SK-N-SH treated with all-trans-retinoic acid at 6 μM for 48 hours (cell line): ENCODE measurements at regions not wholly inside any gene's neighbourhood (a gene's known extent, or its start where the extent isn't known, plus 50 kb on each side); places are given as distances from the start of the nearest gene placed in this dataset.

Experiments used
- ARNTL ChIP-seq: fragments of 450-650 bp; formaldehyde crosslinking; IDR thresholded peaks from 2 replicates; pipeline ENCODE4 v1.5.0; 2020; ENCODE audit warnings: low read depth, mild to moderate bottlenecking, moderate library complexity, borderline replicate concordance
- GLIS3 ChIP-seq: fragments of 250-450 bp; sonication (Bioruptor Pico); IDR thresholded peaks from 2 replicates; pipeline ENCODE4 v1.5.0; 2020; ENCODE audit warnings: mild to moderate bottlenecking, moderate library complexity
- TOX ChIP-seq: fragments of 250-450 bp; sonication (Bioruptor Pico); IDR thresholded peaks from 2 replicates; pipeline ENCODE4 v1.8.0; 2021; ENCODE audit warnings: mild to moderate bottlenecking, moderate library complexity, borderline replicate concordance

DNA sequence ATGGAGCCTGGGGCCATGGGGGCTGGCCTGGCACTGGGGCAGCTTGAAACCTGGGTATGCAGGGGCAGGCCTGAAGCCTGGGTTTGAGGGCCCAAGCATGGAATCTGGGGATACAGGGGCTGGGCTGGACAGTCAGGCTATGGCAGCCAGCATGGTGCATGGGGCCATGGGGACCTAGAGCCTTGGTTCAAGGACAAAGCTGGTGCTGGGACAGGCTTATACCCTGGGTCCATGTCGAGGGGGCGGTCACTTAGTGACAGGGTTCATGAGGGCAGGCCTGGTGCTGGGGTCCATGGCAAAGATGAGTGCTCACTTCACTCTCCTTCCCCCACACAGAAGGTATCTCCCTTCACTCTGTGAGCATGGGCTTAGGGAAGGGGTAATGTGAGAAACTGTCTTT, 116.2 kb downstream of the BBS10 start:
- TF ChIP-seq GLIS3 (no peak), TOX (no peak), ARNTL (CRISPR knock-in tag) (no peak)
